GM23338 (cell line): ENCODE measurements at regions not wholly inside any gene's neighbourhood (a gene's known extent, or its start where the extent isn't known, plus 50 kb on each side); places are given as distances from the start of the nearest gene placed in this dataset.

Source experiments
- ATAC-seq: fragments of 200-7000 bp; cut with Tn5 transposase; 3 replicates; pipeline ENCODE4 v1.9.1; 2020
- DNase-seq: peaks from one replicate; pipeline ENCODE4 v3.0.0-alpha.2; 2015; ENCODE audit warnings: low spot score
- H2AFZ ChIP-seq: fragments of 200-600 bp; sonication (generic); 2 replicates; pipeline ENCODE4 v1.8.0; 2016; ENCODE audit warnings: antibody characterized with exemption, mild to moderate bottlenecking, moderate library complexity
- H3F3A ChIP-seq: fragments of 200-600 bp; sonication (generic); replicated peaks from 2 replicates; pipeline ENCODE4 v1.8.0; 2017; ENCODE audit warnings: antibody characterized with exemption, mixed run types, low read depth
- H3K27ac ChIP-seq: fragments of 200-600 bp; sonication (generic); 2 replicates; pipeline ENCODE4 v1.6.1; 2016; ENCODE audit warnings: low read depth
- H3K27me3 ChIP-seq: fragments of 200-600 bp; sonication (generic); 2 replicates; pipeline ENCODE4 v1.8.0; 2016; ENCODE audit warnings: mild to moderate bottlenecking, mixed run types, moderate library complexity; ENCODE audit not compliant: insufficient read depth
- H3K36me3 ChIP-seq: fragments of 200-600 bp; sonication (generic); 2 replicates; pipeline ENCODE4 v1.8.0; 2016; ENCODE audit warnings: mild to moderate bottlenecking; ENCODE audit not compliant: insufficient read depth
- H3K4me1 ChIP-seq: fragments of 200-600 bp; sonication (generic); 2 replicates; pipeline ENCODE4 v1.8.0; 2016; ENCODE audit warnings: mild to moderate bottlenecking, moderate library complexity; ENCODE audit not compliant: insufficient read depth
- H3K4me2 ChIP-seq: fragments of 200-600 bp; sonication (generic); 2 replicates; pipeline ENCODE4 v1.7.1; 2017; ENCODE audit warnings: mixed run types
- H3K4me3 ChIP-seq: fragments of 200-600 bp; sonication (generic); 2 replicates; pipeline ENCODE4 v1.6.1; 2016; ENCODE audit warnings: mixed run types
- H3K79me2 ChIP-seq: fragments of 200-600 bp; sonication (generic); replicated peaks from 2 replicates; pipeline ENCODE4 v1.8.0; 2017; ENCODE audit warnings: mild to moderate bottlenecking; ENCODE audit not compliant: insufficient read depth
- H3K9me2 ChIP-seq: fragments of 200-600 bp; sonication (generic); 2 replicates; pipeline ENCODE4 v1.8.0; 2017; ENCODE audit not compliant: insufficient read depth
- H4K20me1 ChIP-seq: fragments of 200-600 bp; sonication (generic); replicated peaks from 2 replicates; pipeline ENCODE4 v1.8.0; 2017; ENCODE audit warnings: mild to moderate bottlenecking; ENCODE audit not compliant: insufficient read depth
- H3K27ac Mint-ChIP-seq: 2 replicates; pipeline ENCODE4 v1.8.0; 2020; ENCODE audit warnings: inconsistent platforms, mild to moderate bottlenecking, moderate library complexity, mixed read lengths
- H3K27me3 Mint-ChIP-seq: 3 replicates; pipeline ENCODE4 v1.8.0; 2022; ENCODE audit warnings: low read depth, mild to moderate bottlenecking, moderate library complexity, mixed read lengths, inconsistent platforms; ENCODE audit not compliant: insufficient read depth, poor library complexity
- H3K36me3 Mint-ChIP-seq: 3 replicates; pipeline ENCODE4 v1.8.0; 2021; ENCODE audit warnings: low read depth, mild to moderate bottlenecking, inconsistent platforms, moderate library complexity, mixed read lengths
- H3K4me1 Mint-ChIP-seq: 3 replicates; pipeline ENCODE4 v1.8.0; 2020; ENCODE audit warnings: mild to moderate bottlenecking, inconsistent platforms, mixed read lengths
- H3K4me3 Mint-ChIP-seq: 3 replicates; pipeline ENCODE4 v1.8.0; 2021; ENCODE audit warnings: moderate library complexity, mild to moderate bottlenecking, inconsistent platforms, mixed read lengths
- H3K9me3 Mint-ChIP-seq: 3 replicates; pipeline ENCODE4 v1.8.0; 2020; ENCODE audit warnings: moderate library complexity, mild to moderate bottlenecking, inconsistent platforms, mixed read lengths
- CREB1 ChIP-seq: fragments of 250-450 bp; sonication (Bioruptor Pico); IDR thresholded peaks from 2 replicates; pipeline ENCODE4 v1.5.0; 2020; ENCODE audit warnings: low read depth, mild to moderate bottlenecking, moderate library complexity
- NANOG ChIP-seq: IDR thresholded peaks from 2 replicates; pipeline ENCODE4 v1.6.1; 2016; ENCODE audit warnings: antibody characterized with exemption, borderline replicate concordance
- POLR2AphosphoS5 ChIP-seq: IDR thresholded peaks from 2 replicates; pipeline ENCODE4 v1.6.1; 2016; ENCODE audit warnings: antibody characterized with exemption, low read depth
- STAT1 ChIP-seq: IDR thresholded peaks from one replicate; pipeline ENCODE4 v1.6.1; 2016; ENCODE audit warnings: antibody characterized with exemption; ENCODE audit not compliant: unreplicated experiment
- ZNF114 ChIP-seq: fragments of 250-450 bp; sonication (Bioruptor Pico); IDR thresholded peaks from 2 replicates; pipeline ENCODE4 v1.5.0; 2020; ENCODE audit warnings: mild to moderate bottlenecking, moderate library complexity
- ZNF331 ChIP-seq: fragments of 250-450 bp; sonication (Bioruptor Pico); IDR thresholded peaks from 2 replicates; pipeline ENCODE4 v1.5.0; 2020; ENCODE audit warnings: low read depth, mild to moderate bottlenecking, moderate library complexity
- TF ChIP-seq, protein P1 (sequence below), 2 experiments: fragments of 200-600 bp in 1 of 2; sonication (generic) in 1 of 2; conservative IDR thresholded peaks; 2 replicates each; pipeline versions ENCODE4 v1.5.1 to v1.6.1; 2016 to 2017; ENCODE audit warnings: antibody characterized with exemption in 2 of 2, low read depth in 2 of 2, mild to moderate bottlenecking in 2 of 2, moderate library complexity in 1 of 2
- TF ChIP-seq, protein P2 (sequence below): IDR thresholded peaks from one replicate; pipeline ENCODE4 v1.6.1; 2018; ENCODE audit warnings: antibody characterized with exemption; ENCODE audit not compliant: unreplicated experiment
- TF ChIP-seq, protein P3 (sequence below): fragments of 250-450 bp; sonication (Bioruptor Pico); IDR thresholded peaks from 2 replicates; pipeline ENCODE4 v1.5.0; 2020; ENCODE audit warnings: mild to moderate bottlenecking, moderate library complexity

DNA sequence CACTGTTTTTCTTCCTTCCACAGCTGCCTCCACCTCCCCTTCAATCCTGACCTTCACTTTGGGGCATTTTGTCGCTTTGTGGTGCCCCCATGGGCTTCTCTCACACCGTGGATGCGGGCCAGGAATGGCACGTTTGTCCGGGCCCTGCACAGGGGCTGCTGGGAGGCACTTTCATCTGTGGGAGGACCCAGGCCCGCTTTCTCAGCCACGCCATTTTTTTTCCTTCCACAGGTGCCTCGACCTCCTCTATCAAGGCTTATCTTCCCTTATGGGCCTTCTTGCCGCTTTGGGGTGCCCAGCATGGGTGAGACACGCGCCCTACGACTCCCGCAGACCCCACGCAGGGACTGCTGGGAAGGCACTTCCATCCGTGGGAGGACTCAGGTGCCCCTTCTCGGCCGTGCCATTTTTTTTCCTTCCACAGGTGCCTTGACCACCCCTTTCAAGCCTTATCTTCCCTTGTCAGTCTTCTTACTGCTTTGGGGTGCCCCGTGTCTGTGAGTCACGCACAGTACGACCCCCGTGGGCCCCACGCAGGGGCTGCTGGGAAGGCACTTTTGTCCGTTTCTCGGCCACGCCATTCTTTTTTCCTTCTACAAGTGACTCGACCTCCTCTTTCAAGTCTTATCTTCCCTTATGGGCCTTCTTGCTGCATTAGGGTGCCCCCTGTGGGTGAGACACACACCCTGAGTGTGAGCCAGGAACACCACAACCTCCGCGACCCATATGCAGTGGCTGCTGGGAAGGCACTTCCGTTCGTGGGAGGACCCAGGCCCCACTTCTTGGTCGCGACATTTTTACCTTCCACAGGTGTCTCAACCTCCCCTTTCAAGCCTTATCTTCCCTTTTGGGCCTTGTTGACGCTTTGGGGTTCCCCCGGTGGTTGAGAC, 270.7 kb downstream of the ALG10 start:
- TF ChIP-seq POLR2AphosphoS5 = no peak
- no peak for TF ChIP-seq STAT1
- TF ChIP-seq, protein P1, sequence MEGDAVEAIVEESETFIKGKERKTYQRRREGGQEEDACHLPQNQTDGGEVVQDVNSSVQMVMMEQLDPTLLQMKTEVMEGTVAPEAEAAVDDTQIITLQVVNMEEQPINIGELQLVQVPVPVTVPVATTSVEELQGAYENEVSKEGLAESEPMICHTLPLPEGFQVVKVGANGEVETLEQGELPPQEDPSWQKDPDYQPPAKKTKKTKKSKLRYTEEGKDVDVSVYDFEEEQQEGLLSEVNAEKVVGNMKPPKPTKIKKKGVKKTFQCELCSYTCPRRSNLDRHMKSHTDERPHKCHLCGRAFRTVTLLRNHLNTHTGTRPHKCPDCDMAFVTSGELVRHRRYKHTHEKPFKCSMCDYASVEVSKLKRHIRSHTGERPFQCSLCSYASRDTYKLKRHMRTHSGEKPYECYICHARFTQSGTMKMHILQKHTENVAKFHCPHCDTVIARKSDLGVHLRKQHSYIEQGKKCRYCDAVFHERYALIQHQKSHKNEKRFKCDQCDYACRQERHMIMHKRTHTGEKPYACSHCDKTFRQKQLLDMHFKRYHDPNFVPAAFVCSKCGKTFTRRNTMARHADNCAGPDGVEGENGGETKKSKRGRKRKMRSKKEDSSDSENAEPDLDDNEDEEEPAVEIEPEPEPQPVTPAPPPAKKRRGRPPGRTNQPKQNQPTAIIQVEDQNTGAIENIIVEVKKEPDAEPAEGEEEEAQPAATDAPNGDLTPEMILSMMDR (conservative IDR thresholded peaks at IDR 0.05; ENCODE audit: low read depth in 2 of 2) = peak; percentile 42 to 57
- no peak for TF ChIP-seq NANOG
- peak; percentile 33 for DNase-seq
- Histone ChIP-seq H2AFZ (no peak overlapping the region), H3K36me3 (no peaks in the 10 kb centered on the region; the same call in 1 of the 2 replicates), H3K4me1 (no peaks in the 10 kb centered on the region), H3K4me2 (no peak overlapping the region), H3K27me3 (no peaks in the 10 kb centered on the region), H3F3A (no peaks in the 10 kb centered on the region), H3K27ac (no peak overlapping the region), H3K9me2 (no peaks in the 10 kb centered on the region), H4K20me1 (no peaks in the 10 kb centered on the region), H3K79me2 (no peaks in the 10 kb centered on the region), H3K4me3 (no peak overlapping the region)
- Mint-ChIP-seq H3K36me3 (peaks cover 71% of the 10 kb centered on the region), H3K9me3 (peaks cover 99% of the 10 kb centered on the region), H3K4me1 (no peaks in the 10 kb centered on the region), H3K27ac (no peak overlapping the region), H3K4me3 (no peak overlapping the region), H3K27me3 (peaks cover 13% of the 10 kb centered on the region)
- no peak for ATAC-seq

DNA sequence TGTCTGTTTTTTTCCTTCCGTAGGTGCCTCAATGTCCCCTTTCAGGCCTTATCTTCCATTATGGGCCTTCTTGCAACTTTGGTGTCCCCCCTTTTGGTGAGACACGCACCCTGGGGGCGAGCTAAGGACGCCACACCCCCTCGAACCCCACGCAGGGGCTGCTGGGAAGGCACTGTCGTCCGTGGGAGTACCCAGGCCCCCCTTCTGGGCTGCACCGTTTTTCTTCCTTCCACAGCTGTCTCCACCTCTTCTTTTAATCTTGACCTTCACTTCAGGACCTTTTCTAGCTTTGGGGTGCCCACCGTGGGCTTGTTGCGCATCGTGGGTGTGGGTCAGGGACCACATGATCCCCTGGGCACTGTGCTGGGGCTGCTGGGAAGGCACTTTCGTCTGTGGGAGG, 271.8 kb downstream of the ALG10 start:
- Histone ChIP-seq H3K4me1 (no peaks in the 10 kb centered on the region), H3K79me2 (no peaks in the 10 kb centered on the region), H3K27ac (no peak overlapping the region), H2AFZ (no peak overlapping the region), H3K27me3 (no peaks in the 10 kb centered on the region), H3F3A (no peaks in the 10 kb centered on the region), H4K20me1 (no peaks in the 10 kb centered on the region), H3K9me2 (no peaks in the 10 kb centered on the region), H3K4me3 (no peak overlapping the region), H3K4me2 (no peak overlapping the region), H3K36me3 (no peaks in the 10 kb centered on the region; the same call in 1 of the 2 replicates)
- H3K4me3 Mint-ChIP-seq = no peak overlapping the region
- no peaks in the 10 kb centered on the region for H3K4me1 Mint-ChIP-seq
- no peak overlapping the region for H3K27ac Mint-ChIP-seq
- peaks cover 75% of the 10 kb centered on the region for H3K36me3 Mint-ChIP-seq
- ATAC-seq (no peak), DNase-seq (no peak)
- H3K27me3 Mint-ChIP-seq = peaks cover 15% of the 10 kb centered on the region
- H3K9me3 Mint-ChIP-seq = peaks cover 99% of the 10 kb centered on the region
- TF ChIP-seq, protein P2, sequence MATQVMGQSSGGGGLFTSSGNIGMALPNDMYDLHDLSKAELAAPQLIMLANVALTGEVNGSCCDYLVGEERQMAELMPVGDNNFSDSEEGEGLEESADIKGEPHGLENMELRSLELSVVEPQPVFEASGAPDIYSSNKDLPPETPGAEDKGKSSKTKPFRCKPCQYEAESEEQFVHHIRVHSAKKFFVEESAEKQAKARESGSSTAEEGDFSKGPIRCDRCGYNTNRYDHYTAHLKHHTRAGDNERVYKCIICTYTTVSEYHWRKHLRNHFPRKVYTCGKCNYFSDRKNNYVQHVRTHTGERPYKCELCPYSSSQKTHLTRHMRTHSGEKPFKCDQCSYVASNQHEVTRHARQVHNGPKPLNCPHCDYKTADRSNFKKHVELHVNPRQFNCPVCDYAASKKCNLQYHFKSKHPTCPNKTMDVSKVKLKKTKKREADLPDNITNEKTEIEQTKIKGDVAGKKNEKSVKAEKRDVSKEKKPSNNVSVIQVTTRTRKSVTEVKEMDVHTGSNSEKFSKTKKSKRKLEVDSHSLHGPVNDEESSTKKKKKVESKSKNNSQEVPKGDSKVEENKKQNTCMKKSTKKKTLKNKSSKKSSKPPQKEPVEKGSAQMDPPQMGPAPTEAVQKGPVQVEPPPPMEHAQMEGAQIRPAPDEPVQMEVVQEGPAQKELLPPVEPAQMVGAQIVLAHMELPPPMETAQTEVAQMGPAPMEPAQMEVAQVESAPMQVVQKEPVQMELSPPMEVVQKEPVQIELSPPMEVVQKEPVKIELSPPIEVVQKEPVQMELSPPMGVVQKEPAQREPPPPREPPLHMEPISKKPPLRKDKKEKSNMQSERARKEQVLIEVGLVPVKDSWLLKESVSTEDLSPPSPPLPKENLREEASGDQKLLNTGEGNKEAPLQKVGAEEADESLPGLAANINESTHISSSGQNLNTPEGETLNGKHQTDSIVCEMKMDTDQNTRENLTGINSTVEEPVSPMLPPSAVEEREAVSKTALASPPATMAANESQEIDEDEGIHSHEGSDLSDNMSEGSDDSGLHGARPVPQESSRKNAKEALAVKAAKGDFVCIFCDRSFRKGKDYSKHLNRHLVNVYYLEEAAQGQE = no peak
- no peak for TF ChIP-seq ZNF331 (CRISPR knock-in tag)
- TF ChIP-seq STAT1 = no peak
- TF ChIP-seq, protein P3, sequence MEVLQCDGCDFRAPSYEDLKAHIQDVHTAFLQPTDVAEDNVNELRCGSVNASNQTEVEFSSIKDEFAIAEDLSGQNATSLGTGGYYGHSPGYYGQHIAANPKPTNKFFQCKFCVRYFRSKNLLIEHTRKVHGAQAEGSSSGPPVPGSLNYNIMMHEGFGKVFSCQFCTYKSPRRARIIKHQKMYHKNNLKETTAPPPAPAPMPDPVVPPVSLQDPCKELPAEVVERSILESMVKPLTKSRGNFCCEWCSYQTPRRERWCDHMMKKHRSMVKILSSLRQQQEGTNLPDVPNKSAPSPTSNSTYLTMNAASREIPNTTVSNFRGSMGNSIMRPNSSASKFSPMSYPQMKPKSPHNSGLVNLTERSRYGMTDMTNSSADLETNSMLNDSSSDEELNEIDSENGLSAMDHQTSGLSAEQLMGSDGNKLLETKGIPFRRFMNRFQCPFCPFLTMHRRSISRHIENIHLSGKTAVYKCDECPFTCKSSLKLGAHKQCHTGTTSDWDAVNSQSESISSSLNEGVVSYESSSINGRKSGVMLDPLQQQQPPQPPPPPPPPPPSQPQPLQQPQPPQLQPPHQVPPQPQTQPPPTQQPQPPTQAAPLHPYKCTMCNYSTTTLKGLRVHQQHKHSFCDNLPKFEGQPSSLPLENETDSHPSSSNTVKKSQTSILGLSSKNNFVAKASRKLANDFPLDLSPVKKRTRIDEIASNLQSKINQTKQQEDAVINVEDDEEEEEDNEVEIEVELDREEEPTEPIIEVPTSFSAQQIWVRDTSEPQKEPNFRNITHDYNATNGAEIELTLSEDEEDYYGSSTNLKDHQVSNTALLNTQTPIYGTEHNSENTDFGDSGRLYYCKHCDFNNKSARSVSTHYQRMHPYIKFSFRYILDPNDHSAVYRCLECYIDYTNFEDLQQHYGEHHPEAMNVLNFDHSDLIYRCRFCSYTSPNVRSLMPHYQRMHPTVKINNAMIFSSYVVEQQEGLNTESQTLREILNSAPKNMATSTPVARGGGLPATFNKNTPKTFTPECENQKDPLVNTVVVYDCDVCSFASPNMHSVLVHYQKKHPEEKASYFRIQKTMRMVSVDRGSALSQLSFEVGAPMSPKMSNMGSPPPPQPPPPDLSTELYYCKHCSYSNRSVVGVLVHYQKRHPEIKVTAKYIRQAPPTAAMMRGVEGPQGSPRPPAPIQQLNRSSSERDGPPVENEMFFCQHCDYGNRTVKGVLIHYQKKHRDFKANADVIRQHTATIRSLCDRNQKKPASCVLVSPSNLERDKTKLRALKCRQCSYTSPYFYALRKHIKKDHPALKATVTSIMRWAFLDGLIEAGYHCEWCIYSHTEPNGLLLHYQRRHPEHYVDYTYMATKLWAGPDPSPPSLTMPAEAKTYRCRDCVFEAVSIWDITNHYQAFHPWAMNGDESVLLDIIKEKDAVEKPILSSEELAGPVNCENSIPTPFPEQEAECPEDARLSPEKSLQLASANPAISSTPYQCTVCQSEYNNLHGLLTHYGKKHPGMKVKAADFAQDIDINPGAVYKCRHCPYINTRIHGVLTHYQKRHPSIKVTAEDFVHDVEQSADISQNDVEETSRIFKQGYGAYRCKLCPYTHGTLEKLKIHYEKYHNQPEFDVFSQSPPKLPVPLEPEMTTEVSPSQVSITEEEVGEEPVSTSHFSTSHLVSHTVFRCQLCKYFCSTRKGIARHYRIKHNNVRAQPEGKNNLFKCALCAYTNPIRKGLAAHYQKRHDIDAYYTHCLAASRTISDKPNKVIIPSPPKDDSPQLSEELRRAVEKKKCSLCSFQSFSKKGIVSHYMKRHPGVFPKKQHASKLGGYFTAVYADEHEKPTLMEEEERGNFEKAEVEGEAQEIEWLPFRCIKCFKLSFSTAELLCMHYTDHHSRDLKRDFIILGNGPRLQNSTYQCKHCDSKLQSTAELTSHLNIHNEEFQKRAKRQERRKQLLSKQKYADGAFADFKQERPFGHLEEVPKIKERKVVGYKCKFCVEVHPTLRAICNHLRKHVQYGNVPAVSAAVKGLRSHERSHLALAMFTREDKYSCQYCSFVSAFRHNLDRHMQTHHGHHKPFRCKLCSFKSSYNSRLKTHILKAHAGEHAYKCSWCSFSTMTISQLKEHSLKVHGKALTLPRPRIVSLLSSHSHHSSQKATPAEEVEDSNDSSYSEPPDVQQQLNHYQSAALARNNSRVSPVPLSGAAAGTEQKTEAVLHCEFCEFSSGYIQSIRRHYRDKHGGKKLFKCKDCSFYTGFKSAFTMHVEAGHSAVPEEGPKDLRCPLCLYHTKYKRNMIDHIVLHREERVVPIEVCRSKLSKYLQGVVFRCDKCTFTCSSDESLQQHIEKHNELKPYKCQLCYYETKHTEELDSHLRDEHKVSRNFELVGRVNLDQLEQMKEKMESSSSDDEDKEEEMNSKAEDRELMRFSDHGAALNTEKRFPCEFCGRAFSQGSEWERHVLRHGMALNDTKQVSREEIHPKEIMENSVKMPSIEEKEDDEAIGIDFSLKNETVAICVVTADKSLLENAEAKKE (CRISPR knock-in tag) = no peak
- TF ChIP-seq ZNF114 (CRISPR knock-in tag) = no peak
- TF ChIP-seq CREB1 (CRISPR knock-in tag) = no peak
- TF ChIP-seq POLR2AphosphoS5 = no peak
